Stimulated activated CD4-positive, alpha-beta T cell treated with anti-CD3 and anti-CD28 coated beads, Interleukin-12 subunit alpha, Interleukin-12 subunit beta, amount 100 ng/mL, for 4 hours (primary cell): ENCODE measurements at regions not wholly inside any gene's neighbourhood (a gene's known extent, or its start where the extent isn't known, plus 50 kb on each side); places are given as distances from the start of the nearest gene placed in this dataset.

ENCODE experiments used
- DNase-seq: peaks from one replicate; pipeline ENCODE4 v3.0.0-alpha.2; 2020

GRCh38 chr11:116124922-116125714, 620.9 kb upstream of the CADM1 start:
- DNase-seq = no peak

- DNase-seq = no peak
Observed at GRCh38 chr11:116123739-116124138, 619.5 kb upstream of the CADM1 start.

GRCh38 chr11:116122697-116123472, 618.7 kb upstream of the CADM1 start:
- no peak for DNase-seq

GRCh38 chr11:116119158-116119557, 614.9 kb upstream of the CADM1 start:
- DNase-seq = no peak

- DNase-seq = no peak
Observed at GRCh38 chr11:116118138-116118470, 613.9 kb upstream of the CADM1 start.

GRCh38 chr11:116117331-116118137, 613.3 kb upstream of the CADM1 start:
- DNase-seq = no peak

- no peak for DNase-seq
Observed at GRCh38 chr11:116115801-116116200, 611.6 kb upstream of the CADM1 start.

- no peak for DNase-seq
Observed at GRCh38 chr11:116114198-116114651, 610.0 kb upstream of the CADM1 start.

GRCh38 chr11:116112087-116112935, 608.1 kb upstream of the CADM1 start:
- no peak for DNase-seq

GRCh38 chr11:116111546-116111945, 607.3 kb upstream of the CADM1 start:
- DNase-seq = no peak

- no peak for DNase-seq
Observed at GRCh38 chr11:116110802-116111201, 606.6 kb upstream of the CADM1 start.

- no peak for DNase-seq
Observed at GRCh38 chr11:116110356-116110755, 606.1 kb upstream of the CADM1 start.

GRCh38 chr11:116109228-116109627, 605.0 kb upstream of the CADM1 start:
- no peak for DNase-seq

GRCh38 chr11:116108161-116108560, 603.9 kb upstream of the CADM1 start:
- DNase-seq = no peak

- DNase-seq = no peak
Observed at GRCh38 chr11:116107229-116107628, 603.0 kb upstream of the CADM1 start.

- no peak for DNase-seq
Observed at GRCh38 chr11:116104498-116105174, 600.4 kb upstream of the CADM1 start.

- no peak for DNase-seq
Observed at GRCh38 chr11:116101902-116102301, 597.7 kb upstream of the CADM1 start.

GRCh38 chr11:116100016-116100415, 595.8 kb upstream of the CADM1 start:
- no peak for DNase-seq

- DNase-seq = no peak
Observed at GRCh38 chr11:116099541-116099940, 595.3 kb upstream of the CADM1 start.

GRCh38 chr11:116096272-116096995, 592.2 kb upstream of the CADM1 start:
- no peak for DNase-seq
